Lung (tissue), 11 donors: ENCODE measurements at regions not wholly inside any gene's neighbourhood (a gene's known extent, or its start where the extent isn't known, plus 50 kb on each side); places are given as distances from the start of the nearest gene placed in this dataset.
"Not testable (repeated sequence)": the region's sequence is repeated elsewhere in the genome, so short reads cannot be mapped to it uniquely, and the experiment has no call there.

Experiments used
- ATAC-seq: fragments of 200-7000 bp; cut with Tn5 transposase; one replicate; pipeline ENCODE4 v1.9.1; 2020; ENCODE audit warnings: moderate number of reproducible peaks; ENCODE audit not compliant: insufficient read depth, low FRiP score
- DNase-seq, 3 donors: peaks; one replicate each; pipeline ENCODE4 v3.0.0-alpha.2; 2013 to 2017
- H3K27ac ChIP-seq, 2 donors: one replicate each; pipeline ENCODE4 v1.5.1; 2013; ENCODE audit warnings: mild to moderate bottlenecking in 2 of 2, moderate library complexity in 2 of 2, control low read depth in 1 of 2, inconsistent platforms in 1 of 2, low read depth in 1 of 2, low read length in 1 of 2
- H3K27me3 ChIP-seq, 3 donors: one replicate each; pipeline ENCODE4 v1.5.1; 2013; ENCODE audit warnings: low read length in 2 of 3; ENCODE audit not compliant: control insufficient read depth in 3 of 3, insufficient read depth in 3 of 3
- H3K36me3 ChIP-seq, 4 donors: one replicate each; pipeline ENCODE4 v1.5.1; 2013; ENCODE audit warnings: low read length in 4 of 4, mild to moderate bottlenecking in 1 of 4, moderate library complexity in 1 of 4; ENCODE audit not compliant: control insufficient read depth in 4 of 4, insufficient read depth in 4 of 4
- H3K4me1 ChIP-seq, 5 donors: one replicate each; pipeline ENCODE4 v1.5.1; 2013; ENCODE audit warnings: low read length in 5 of 5, mild to moderate bottlenecking in 2 of 5, moderate library complexity in 1 of 5; ENCODE audit not compliant: control insufficient read depth in 5 of 5, insufficient read depth in 5 of 5
- H3K4me3 ChIP-seq: one replicate; pipeline ENCODE4 v1.5.1; 2013; ENCODE audit warnings: mild to moderate bottlenecking, control low read depth, moderate library complexity
- H3K9ac ChIP-seq, 2 donors: one replicate each; pipeline ENCODE4 v1.5.1; 2013; ENCODE audit warnings: low read length in 2 of 2, control low read depth in 1 of 2; ENCODE audit not compliant: insufficient read depth in 1 of 2
- H3K9me3 ChIP-seq, 4 donors: one replicate each; pipeline ENCODE4 v1.5.1; 2013; ENCODE audit warnings: low read length in 3 of 4, mild to moderate bottlenecking in 1 of 4, moderate library complexity in 1 of 4; ENCODE audit not compliant: control insufficient read depth in 4 of 4, insufficient read depth in 3 of 4
- WGBS, 2 donors: extraction: QIAGEN DNeasy Blood & Tissue Kit; methylation state at CpG; one replicate each; pipeline ENCODE4 v1.1.7; 2013; 5-methylcytosine and 5-hydroxymethylcytosine counted together
- TF ChIP-seq, protein P1 (sequence below): IDR thresholded peaks from 2 replicates; pipeline ENCODE4 v1.5.1; 2012; ENCODE audit warnings: mild to moderate bottlenecking; ENCODE audit errors: control extremely low read depth, extremely low read depth
- donor health status: control.
- donor health status: control.
- donor health status: Bipolar disorder and iron deficiency.
- donor health status: healthy.
- donor health status: DM: yes; HTN: yes; CAD: no.

DNA sequence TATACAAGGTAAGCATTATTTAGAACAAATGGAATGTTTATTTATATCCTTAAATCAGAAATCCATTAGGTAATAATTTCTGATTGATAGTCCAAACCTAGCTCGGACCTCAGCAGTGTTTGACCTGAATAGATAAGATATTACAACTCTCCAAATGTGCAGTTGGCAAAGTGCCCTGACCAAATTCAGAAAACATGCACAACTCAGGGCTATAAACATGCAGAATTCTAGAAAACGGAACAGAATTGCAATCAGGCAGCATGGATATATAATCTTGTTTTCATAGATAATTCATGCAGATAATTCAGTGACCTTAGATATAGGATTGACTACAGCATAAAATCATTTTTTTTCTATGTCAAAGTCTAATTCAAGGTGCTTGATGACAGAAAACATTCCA, 626.6 kb upstream of the CITED2 start:
- ATAC-seq, result no peak
- TF ChIP-seq, protein P1, sequence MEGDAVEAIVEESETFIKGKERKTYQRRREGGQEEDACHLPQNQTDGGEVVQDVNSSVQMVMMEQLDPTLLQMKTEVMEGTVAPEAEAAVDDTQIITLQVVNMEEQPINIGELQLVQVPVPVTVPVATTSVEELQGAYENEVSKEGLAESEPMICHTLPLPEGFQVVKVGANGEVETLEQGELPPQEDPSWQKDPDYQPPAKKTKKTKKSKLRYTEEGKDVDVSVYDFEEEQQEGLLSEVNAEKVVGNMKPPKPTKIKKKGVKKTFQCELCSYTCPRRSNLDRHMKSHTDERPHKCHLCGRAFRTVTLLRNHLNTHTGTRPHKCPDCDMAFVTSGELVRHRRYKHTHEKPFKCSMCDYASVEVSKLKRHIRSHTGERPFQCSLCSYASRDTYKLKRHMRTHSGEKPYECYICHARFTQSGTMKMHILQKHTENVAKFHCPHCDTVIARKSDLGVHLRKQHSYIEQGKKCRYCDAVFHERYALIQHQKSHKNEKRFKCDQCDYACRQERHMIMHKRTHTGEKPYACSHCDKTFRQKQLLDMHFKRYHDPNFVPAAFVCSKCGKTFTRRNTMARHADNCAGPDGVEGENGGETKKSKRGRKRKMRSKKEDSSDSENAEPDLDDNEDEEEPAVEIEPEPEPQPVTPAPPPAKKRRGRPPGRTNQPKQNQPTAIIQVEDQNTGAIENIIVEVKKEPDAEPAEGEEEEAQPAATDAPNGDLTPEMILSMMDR, result no peak
- 49 to 71% methylated on average over 2 of the region's 2 CpGs for WGBS, 2 donors
- Histone ChIP-seq H3K27me3 (no peaks in the 10 kb centered on the region), H3K4me3 (no peak overlapping the region), H3K4me1 (peaks cover 0 to 9% (median 0%) of the 10 kb centered on the region in 5 donors), H3K36me3 (no peaks in the 10 kb centered on the region), H3K27ac (no peak overlapping the region), H3K9ac (no peak overlapping the region), H3K9me3 (no peaks in the 10 kb centered on the region)
- DNase-seq, result no peak

DNA sequence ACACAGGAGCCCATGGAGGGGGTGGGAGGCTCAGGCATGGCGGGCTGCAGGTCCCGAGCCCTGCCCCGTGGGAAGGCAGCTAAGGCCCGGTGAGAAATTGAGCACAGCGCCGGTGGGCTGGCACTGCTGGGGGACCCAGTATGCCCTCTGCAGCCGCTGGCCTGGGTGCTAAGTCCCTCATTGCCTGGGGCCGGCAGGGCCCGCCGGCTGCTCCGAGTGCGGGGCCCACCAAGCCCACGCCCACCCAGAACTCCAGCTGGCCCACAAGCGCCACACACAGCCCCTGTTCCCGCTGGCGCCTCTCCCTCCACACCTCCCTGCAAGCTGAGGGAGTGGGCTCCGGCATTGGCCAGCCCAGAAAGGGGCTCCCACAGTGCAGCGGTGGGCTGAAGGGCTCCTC, 625.2 kb upstream of the CITED2 start:
- DNase-seq, ATAC-seq, H3K4me1 ChIP-seq, H3K4me3 ChIP-seq, H3K9ac ChIP-seq, H3K9me3 ChIP-seq, H3K36me3 ChIP-seq, H3K27me3 ChIP-seq, H3K27ac ChIP-seq: not testable (repeated sequence)
- 95 to 99% methylated on average over 13 to 18 of the region's 18 CpGs for WGBS, 2 donors

DNA sequence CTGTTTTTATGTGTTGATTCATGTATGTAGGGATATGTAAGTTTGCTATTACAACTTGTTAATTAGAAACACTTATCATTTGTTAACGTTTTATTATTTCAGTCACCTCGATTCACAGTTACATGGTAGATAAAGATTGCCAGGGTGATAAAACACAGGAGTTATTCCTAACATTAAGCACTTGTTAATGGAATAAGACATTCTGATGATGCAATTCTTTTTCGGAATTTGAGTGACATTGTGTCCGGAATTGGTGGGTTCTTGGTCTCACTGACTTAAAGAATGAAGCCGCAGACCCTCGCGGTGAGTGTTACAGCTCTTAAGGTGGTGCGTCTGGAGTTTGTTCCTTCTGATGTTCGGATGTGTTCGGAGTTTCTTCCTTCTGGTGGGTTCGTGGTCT, 624.0 kb upstream of the CITED2 start:
- not testable (repeated sequence) for H3K9ac ChIP-seq, H3K9me3 ChIP-seq, DNase-seq, H3K27me3 ChIP-seq, H3K36me3 ChIP-seq, H3K27ac ChIP-seq, H3K4me1 ChIP-seq, H3K4me3 ChIP-seq, ATAC-seq
- WGBS, 2 donors, result 83 to 96% methylated on average over 8 to 11 of the region's 11 CpGs

DNA sequence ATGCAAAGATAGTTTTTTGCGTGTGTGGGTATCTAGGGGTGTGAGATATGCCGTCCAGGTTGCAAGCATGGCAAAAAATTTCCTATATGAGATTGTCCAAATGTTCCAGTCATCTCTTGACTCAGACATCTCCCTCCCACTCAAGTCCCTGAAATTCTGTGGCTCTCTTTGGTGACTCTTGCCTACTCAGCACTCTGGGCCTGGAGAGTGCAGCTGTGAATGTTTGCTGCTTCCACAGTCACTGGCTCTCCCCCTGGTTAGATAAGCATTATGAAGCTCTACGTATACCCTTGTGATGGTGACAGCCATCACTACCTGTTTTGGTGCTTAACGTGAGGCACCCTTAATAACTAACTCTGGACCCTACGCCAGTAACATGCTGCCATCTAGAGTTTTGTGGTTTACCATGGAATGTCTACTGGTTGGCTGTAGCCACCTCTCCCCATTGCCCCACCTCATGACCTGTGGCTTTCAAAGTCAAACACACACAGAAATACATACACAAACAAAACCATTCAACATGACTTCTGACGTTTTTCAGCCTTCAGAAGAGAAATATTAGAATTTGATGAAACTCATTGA, 621.9 kb upstream of the CITED2 start:
- no peak for ATAC-seq
- H3K27me3 ChIP-seq, result no peaks in the 10 kb centered on the region

More for the DNA sequence above, 621.9 kb upstream of the CITED2 start:
- no peak overlapping the region for H3K9ac ChIP-seq
- no peak overlapping the region for H3K4me3 ChIP-seq
- DNase-seq, result no peak
- TF ChIP-seq, protein P1, result no peak
- no peak overlapping the region for H3K27ac ChIP-seq
- H3K4me1 ChIP-seq, result peaks cover 0 to 6% (median 2%) of the 10 kb centered on the region in 5 donors
- no peaks in the 10 kb centered on the region for H3K9me3 ChIP-seq
- WGBS, 2 donors, result 73 to 79% methylated on average over 6 of the region's 6 CpGs
- no peaks in the 10 kb centered on the region for H3K36me3 ChIP-seq
